Fibroblast of the aortic adventitia (primary cell): ENCODE measurements at regions not wholly inside any gene's neighbourhood (a gene's known extent, or its start where the extent isn't known, plus 50 kb on each side); places are given as distances from the start of the nearest gene placed in this dataset.

Source experiments
- DNase-seq: peaks from one replicate; pipeline ENCODE4 v3.0.0-alpha.2; 2010; ENCODE audit warnings: low read depth
- H3K4me3 ChIP-seq: 2 replicates; pipeline ENCODE4 v1.5.1; 2011; ENCODE audit warnings: low read depth, mild to moderate bottlenecking, control low read depth, low read length, moderate library complexity
- CTCF ChIP-seq: IDR thresholded peaks from 2 replicates; pipeline ENCODE4 v1.5.1; 2011; ENCODE audit warnings: mild to moderate bottlenecking, low read length, control low read depth, inconsistent platforms; ENCODE audit not compliant: insufficient read depth

- TF ChIP-seq CTCF, result no peak
- no peak overlapping the region for H3K4me3 ChIP-seq
- no peak for DNase-seq
Measured at GRCh38 chr6:14670806-14671205, 553.2 kb downstream of the CD83 start.

GRCh38 chr6:14671261-14671681, 553.7 kb downstream of the CD83 start:
- no peak overlapping the region for H3K4me3 ChIP-seq
- no peak for TF ChIP-seq CTCF
- peak; percentile 99 for DNase-seq

- H3K4me3 ChIP-seq, result no peak overlapping the region
- no peak for DNase-seq
- no peak for TF ChIP-seq CTCF
Measured at GRCh38 chr6:14671937-14672336, 554.4 kb downstream of the CD83 start.

GRCh38 chr6:14673201-14673600, 555.6 kb downstream of the CD83 start:
- H3K4me3 ChIP-seq, result no peak overlapping the region
- no peak for TF ChIP-seq CTCF
- no peak for DNase-seq

- no peak for DNase-seq
- H3K4me3 ChIP-seq, result no peak overlapping the region
- no peak for TF ChIP-seq CTCF
Measured at GRCh38 chr6:14674458-14674857, 556.9 kb downstream of the CD83 start.

- no peak overlapping the region for H3K4me3 ChIP-seq
- DNase-seq, result no peak
- no peak for TF ChIP-seq CTCF
Measured at GRCh38 chr6:14674867-14675648, 557.5 kb downstream of the CD83 start.

GRCh38 chr6:14676064-14676463, 558.5 kb downstream of the CD83 start:
- peak; percentile 59 for DNase-seq
- TF ChIP-seq CTCF, result no peak
- no peak overlapping the region for H3K4me3 ChIP-seq
